OCI-LY7 (cell line): ENCODE measurements at regions not wholly inside any gene's neighbourhood (a gene's known extent, or its start where the extent isn't known, plus 50 kb on each side); places are given as distances from the start of the nearest gene placed in this dataset.

Experiments
- BruUV-seq: library from RNA; stranded (reverse); fragments of 400-500 nt; replicated peaks from 2 replicates; lab custom pipeline; 2021; lab: Mats Ljungman, UMichigan
- CTCF ChIA-PET: fragments of 300-600 bp; sonication (Branson Sonifier 250); formaldehyde crosslinking; loops from one replicate; lab custom pipeline; 2022; ENCODE audit warnings: antibody characterized with exemption; ENCODE audit not compliant: unreplicated experiment; lab: Charles Lee
- POLR2A ChIA-PET: fragments of 300-600 bp; sonication (Branson Sonifier 250); formaldehyde crosslinking; loops from one replicate; lab custom pipeline; 2022; ENCODE audit warnings: antibody characterized with exemption; lab: Charles Lee
- DNase-seq: peaks from one replicate; pipeline ENCODE4 v3.0.0-alpha.2; 2015; ENCODE audit warnings: low spot score
- H2AFZ ChIP-seq: fragments of 200-600 bp; sonication (generic), shearing (Covaris generic); 2 replicates; pipeline ENCODE4 v1.6.1; 2014; ENCODE audit warnings: mild to moderate bottlenecking, antibody characterized with exemption, low read length, moderate library complexity
- H3K27ac ChIP-seq: fragments of 200-600 bp; sonication (generic); 2 replicates; pipeline ENCODE4 v1.5.1; 2014; ENCODE audit warnings: mixed run types, low read depth, mild to moderate bottlenecking, moderate library complexity, low read length, inconsistent platforms; ENCODE audit not compliant: poor library complexity, severe bottlenecking
- H3K36me3 ChIP-seq: fragments of 200-600 bp; sonication (generic); 2 replicates; pipeline ENCODE4 v1.6.1; 2014; ENCODE audit warnings: mild to moderate bottlenecking, antibody characterized with exemption, low read length, moderate library complexity, mixed read lengths; ENCODE audit not compliant: insufficient read depth
- H3K4me1 ChIP-seq: fragments of 200-600 bp; sonication (generic); 2 replicates; pipeline ENCODE4 v1.5.1; 2014; ENCODE audit warnings: mild to moderate bottlenecking, low read length; ENCODE audit not compliant: insufficient read depth, poor library complexity, severe bottlenecking
- H3K4me2 ChIP-seq: fragments of 200-600 bp; sonication (generic); 2 replicates; pipeline ENCODE4 v1.6.1; 2014; ENCODE audit warnings: mild to moderate bottlenecking, low read length
- H3K4me3 ChIP-seq: fragments of 200-600 bp; sonication (generic); 2 replicates; pipeline ENCODE4 v1.5.1; 2014; ENCODE audit warnings: mild to moderate bottlenecking, low read depth, low read length; ENCODE audit not compliant: poor library complexity, severe bottlenecking
- H3K79me2 ChIP-seq: fragments of 200-600 bp; sonication (generic); 2 replicates; pipeline ENCODE4 v1.6.1; 2016; ENCODE audit warnings: low read depth, mild to moderate bottlenecking, low read length, moderate library complexity, mixed read lengths; ENCODE audit not compliant: insufficient read depth
- H3K9me2 ChIP-seq: fragments of 200-600 bp; sonication (generic); 2 replicates; pipeline ENCODE4 v1.6.1; 2016; ENCODE audit warnings: mild to moderate bottlenecking, low read length, mixed read lengths; ENCODE audit not compliant: insufficient read depth
- H3K9me3 ChIP-seq: fragments of 200-600 bp; sonication (generic); 2 replicates; pipeline ENCODE4 v1.6.1; 2014; ENCODE audit warnings: mild to moderate bottlenecking, mixed run types, low read length, mixed read lengths
- H4K20me1 ChIP-seq: fragments of 200-600 bp; sonication (generic); 2 replicates; pipeline ENCODE4 v1.6.1; 2014; ENCODE audit warnings: mild to moderate bottlenecking, antibody characterized with exemption, low read length, moderate library complexity, mixed read lengths; ENCODE audit not compliant: insufficient read depth
- CTCF ChIP-seq: fragments of 200-600 bp; sonication (generic); conservative IDR thresholded peaks from 2 replicates; pipeline ENCODE4 v1.5.1; 2014; ENCODE audit warnings: mild to moderate bottlenecking, antibody characterized with exemption, low read length, moderate library complexity, mixed read lengths
- EZH2phosphoT487 ChIP-seq: fragments of 200-600 bp; sonication (generic); IDR thresholded peaks from 2 replicates; pipeline ENCODE4 v1.6.1; 2018; ENCODE audit warnings: low read depth, borderline replicate concordance, mild to moderate bottlenecking, mixed run types, antibody characterized with exemption, low read length, moderate library complexity, mixed read lengths
- intact Hi-C: fragments of 100-400 bp; cut with micrococcal nuclease; formaldehyde crosslinking; loops from one replicate; pipeline ENCODE4 v1.10.0; 2022; ENCODE audit not compliant: unreplicated experiment

GRCh38 chr10:53700278-53700677, 927.7 kb upstream of the MBL2 start:
- H3K36me3 ChIP-seq: no peaks in the 10 kb centered on the region
- BruUV-seq: no TSS peak
- CTCF ChIA-PET: no interaction called here
- no peak overlapping the region for H3K4me2 ChIP-seq
- H3K9me3 ChIP-seq: no peaks in the 10 kb centered on the region
- no peaks in the 10 kb centered on the region for H3K4me1 ChIP-seq
- no peak overlapping the region for H3K4me3 ChIP-seq
- H2AFZ ChIP-seq: no peak overlapping the region
- no peaks in the 10 kb centered on the region for H3K9me2 ChIP-seq
- TF ChIP-seq CTCF: no peak
- TF ChIP-seq EZH2phosphoT487: no peak
- POLR2A ChIA-PET: no interaction called here
- DNase-seq: no peak
- H3K79me2 ChIP-seq: no peaks in the 10 kb centered on the region
- no peaks in the 10 kb centered on the region for H4K20me1 ChIP-seq
- no peak overlapping the region for H3K27ac ChIP-seq
- intact Hi-C loops: no loop called here

- DNase-seq: no peak
- ChIA-PET CTCF (no interaction called here), POLR2A (no interaction called here)
- Histone ChIP-seq H3K4me3 (no peak overlapping the region), H4K20me1 (no peaks in the 10 kb centered on the region), H3K4me2 (no peak overlapping the region), H3K36me3 (no peaks in the 10 kb centered on the region), H3K27ac (no peak overlapping the region), H3K9me3 (no peaks in the 10 kb centered on the region), H2AFZ (no peak overlapping the region), H3K79me2 (no peaks in the 10 kb centered on the region), H3K4me1 (no peaks in the 10 kb centered on the region), H3K9me2 (no peaks in the 10 kb centered on the region)
- TF ChIP-seq CTCF: no peak
- no peak for TF ChIP-seq EZH2phosphoT487
- intact Hi-C loops: no loop called here
- BruUV-seq: no TSS peak
Measured at GRCh38 chr10:53699684-53700083, 927.1 kb upstream of the MBL2 start.

- Histone ChIP-seq H3K9me2 (no peaks in the 10 kb centered on the region), H2AFZ (no peak overlapping the region), H3K4me3 (no peak overlapping the region), H3K9me3 (no peaks in the 10 kb centered on the region), H3K79me2 (no peaks in the 10 kb centered on the region), H4K20me1 (no peaks in the 10 kb centered on the region), H3K27ac (no peak overlapping the region), H3K4me1 (no peaks in the 10 kb centered on the region), H3K36me3 (no peaks in the 10 kb centered on the region), H3K4me2 (no peak overlapping the region)
- no TSS peak for BruUV-seq
- DNase-seq: no peak
- intact Hi-C loops: no loop called here
- POLR2A ChIA-PET: no interaction called here
- CTCF ChIA-PET: no interaction called here
- TF ChIP-seq EZH2phosphoT487 (no peak), CTCF (no peak)
Measured at GRCh38 chr10:53699231-53699630, 926.6 kb upstream of the MBL2 start.
